GM12878 (cell line): ENCODE measurements at regions not wholly inside any gene's neighbourhood (a gene's known extent, or its start where the extent isn't known, plus 50 kb on each side); places are given as distances from the start of the nearest gene placed in this dataset.
"Not testable (repeated sequence)": the region's sequence is repeated elsewhere in the genome, so short reads cannot be mapped to it uniquely, and the experiment has no call there.

ENCODE experiments used
- BCL11A ChIP-seq: IDR thresholded peaks from 2 replicates; pipeline ENCODE4 v1.6.1; 2011; ENCODE audit warnings: low read depth, low read length
- CTCF ChIP-seq, 3 experiments: IDR thresholded peaks in 2 of 3; conservative IDR thresholded peaks in 1 of 3; 2 replicates each; pipeline ENCODE4 v1.5.1; 2011; ENCODE audit warnings: low read depth in 3 of 3, low read length in 3 of 3, mild to moderate bottlenecking in 3 of 3, control low read depth in 2 of 3, moderate library complexity in 2 of 3, inconsistent platforms in 1 of 3, mixed read lengths in 1 of 3; ENCODE audit not compliant: control insufficient read depth in 2 of 3, insufficient read depth in 1 of 3; ENCODE audit errors: extremely low read depth in 1 of 3
- HSF1 ChIP-seq: fragments of 150-350 bp; IDR thresholded peaks from 2 replicates; pipeline ENCODE4 v1.6.1; 2014; ENCODE audit warnings: mild to moderate bottlenecking, low read depth, low read length
- PBX3 ChIP-seq: IDR thresholded peaks from 2 replicates; pipeline ENCODE4 v1.6.1; 2011; ENCODE audit warnings: mild to moderate bottlenecking, low read depth, low read length, moderate library complexity; ENCODE audit not compliant: insufficient replicate concordance
- RAD21 ChIP-seq: IDR thresholded peaks from 2 replicates; pipeline ENCODE4 v1.6.1; 2011; ENCODE audit warnings: mild to moderate bottlenecking, low read depth, low read length, moderate library complexity; ENCODE audit not compliant: insufficient read depth

- TF ChIP-seq BCL11A; HSF1; CTCF (IDR thresholded peaks at IDR 0.05 in 2 of 3, conservative IDR thresholded peaks at IDR 0.05 in 1 of 3; ENCODE audit: control insufficient read depth in 2 of 3, extremely low read depth in 1 of 3, insufficient read depth in 1 of 3, low read depth in 3 of 3, low read length in 3 of 3); RAD21; PBX3: not testable (repeated sequence)
Observed at GRCh38 chr4:31750581-31750980, 1030.4 kb downstream of the PCDH7 start.
